Adrenal gland (tissue), 9 donors: ENCODE measurements at regions not wholly inside any gene's neighbourhood (a gene's known extent, or its start where the extent isn't known, plus 50 kb on each side); places are given as distances from the start of the nearest gene placed in this dataset.
"Not testable (repeated sequence)": the region's sequence is repeated elsewhere in the genome, so short reads cannot be mapped to it uniquely, and the experiment has no call there.

ENCODE experiments used
- DNase-seq, 7 donors: peaks; one replicate each; pipeline ENCODE4 v3.0.0-alpha.2; 2019 to 2020
- H3K27ac ChIP-seq, 5 donors: fragments of 200-600 bp; sonication (generic) in 4 of 5; 1 replicate in 3 of 5; 2 replicates in 2 of 5; pipeline versions ENCODE4 v1.5.1 to v1.8.0; 2016 to 2020; ENCODE audit warnings: mild to moderate bottlenecking in 1 of 5
- H3K27me3 ChIP-seq: fragments of 200-600 bp; 2 replicates; pipeline ENCODE4 v1.8.0; 2021
- H3K36me3 ChIP-seq, 2 donors: fragments of 200-600 bp; replicated peaks in 1 of 2; 1 replicate in 1 of 2; 2 replicates in 1 of 2; pipeline versions ENCODE4 v1.5.1 to v1.8.0; 2018 to 2022
- H3K4me1 ChIP-seq, 2 donors: fragments of 200-600 bp; replicated peaks in 1 of 2; 1 replicate in 1 of 2; 2 replicates in 1 of 2; pipeline versions ENCODE4 v1.5.1 to v1.8.0; 2018 to 2021
- H3K4me3 ChIP-seq, 4 donors: fragments of 200-600 bp; sonication (generic) in 3 of 4; one replicate each; pipeline ENCODE4 v1.5.1; 2016 to 2018
- H3K9me3 ChIP-seq, 3 donors: fragments of 200-600 bp; sonication (generic) in 1 of 3; replicated peaks in 1 of 3; 1 replicate in 2 of 3; 2 replicates in 1 of 3; pipeline versions ENCODE4 v1.5.1 to v1.8.0; 2016 to 2021
- POLR2A ChIP-seq, 2 donors: fragments of 450-650 bp; IDR thresholded peaks; one replicate each; pipeline ENCODE4 v1.6.1; 2017; ENCODE audit warnings: antibody characterized with exemption in 2 of 2, mild to moderate bottlenecking in 2 of 2, moderate library complexity in 1 of 2
- WGBS, 4 donors: extraction: QIAGEN DNeasy Blood & Tissue Kit in 2 of 4; methylation state at CpG; one replicate each; pipeline versions ENCODE4 v1.1.5 to v1.1.7; 2013 to 2017; 5-methylcytosine and 5-hydroxymethylcytosine counted together
- intact Hi-C, 2 donors: fragments of 100-400 bp; cut with DNase I; formaldehyde crosslinking; loops; one replicate each; pipeline versions ENCODE4 v1.14.1 to v1.15.0; 2022 to 2023
- TF ChIP-seq, protein P1 (sequence below), 6 experiments: fragments of 450-650 bp in 4 of 6; fragments of 200-600 bp in 2 of 6; sonication (generic) in 1 of 6; IDR thresholded peaks; 1 replicate in 5 of 6; 2 replicates in 1 of 6; pipeline versions ENCODE4 v1.5.1 to v1.8.0; 2016 to 2021; ENCODE audit warnings: antibody characterized with exemption in 6 of 6, mild to moderate bottlenecking in 2 of 6, moderate library complexity in 1 of 6
- donor health status: healthy with polysubstance abuse.
- donor health status: Bipolar disorder and iron deficiency.
- donor health status: DM: yes; HTN: yes; CAD: no.
- donor health status: DM: no; HTN: no; CAD: no.
- donor health status: DM: no; HTN: no; CAD: no.

DNA sequence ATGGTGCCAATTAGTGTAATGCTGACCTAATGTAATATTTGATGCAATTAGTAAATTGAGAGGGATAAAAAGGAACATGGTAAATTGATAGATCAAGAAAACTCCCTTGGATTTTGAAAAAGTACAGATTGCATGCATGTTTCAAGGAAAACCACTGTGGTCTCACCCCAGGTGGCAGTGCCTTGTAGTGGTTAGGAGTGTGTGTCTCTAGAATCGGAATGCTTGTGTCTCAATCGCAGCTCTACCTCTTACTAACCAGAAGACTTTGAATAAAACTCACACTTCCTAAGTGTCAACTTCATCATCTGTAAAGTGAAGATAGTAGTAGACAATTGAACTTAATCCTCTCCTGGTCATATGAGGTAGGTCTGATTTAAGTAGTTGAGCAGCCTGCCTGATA lies 128.9 kb upstream of the GOT2 start:
- WGBS, 4 donors, result 55 to 73% (median 62%) methylated on average over 2 of the region's 2 CpGs
- no peak for TF ChIP-seq POLR2A (IDR thresholded peaks at IDR 0.05)
- TF ChIP-seq, protein P1, sequence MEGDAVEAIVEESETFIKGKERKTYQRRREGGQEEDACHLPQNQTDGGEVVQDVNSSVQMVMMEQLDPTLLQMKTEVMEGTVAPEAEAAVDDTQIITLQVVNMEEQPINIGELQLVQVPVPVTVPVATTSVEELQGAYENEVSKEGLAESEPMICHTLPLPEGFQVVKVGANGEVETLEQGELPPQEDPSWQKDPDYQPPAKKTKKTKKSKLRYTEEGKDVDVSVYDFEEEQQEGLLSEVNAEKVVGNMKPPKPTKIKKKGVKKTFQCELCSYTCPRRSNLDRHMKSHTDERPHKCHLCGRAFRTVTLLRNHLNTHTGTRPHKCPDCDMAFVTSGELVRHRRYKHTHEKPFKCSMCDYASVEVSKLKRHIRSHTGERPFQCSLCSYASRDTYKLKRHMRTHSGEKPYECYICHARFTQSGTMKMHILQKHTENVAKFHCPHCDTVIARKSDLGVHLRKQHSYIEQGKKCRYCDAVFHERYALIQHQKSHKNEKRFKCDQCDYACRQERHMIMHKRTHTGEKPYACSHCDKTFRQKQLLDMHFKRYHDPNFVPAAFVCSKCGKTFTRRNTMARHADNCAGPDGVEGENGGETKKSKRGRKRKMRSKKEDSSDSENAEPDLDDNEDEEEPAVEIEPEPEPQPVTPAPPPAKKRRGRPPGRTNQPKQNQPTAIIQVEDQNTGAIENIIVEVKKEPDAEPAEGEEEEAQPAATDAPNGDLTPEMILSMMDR (IDR thresholded peaks at IDR 0.05), result no peak

DNA sequence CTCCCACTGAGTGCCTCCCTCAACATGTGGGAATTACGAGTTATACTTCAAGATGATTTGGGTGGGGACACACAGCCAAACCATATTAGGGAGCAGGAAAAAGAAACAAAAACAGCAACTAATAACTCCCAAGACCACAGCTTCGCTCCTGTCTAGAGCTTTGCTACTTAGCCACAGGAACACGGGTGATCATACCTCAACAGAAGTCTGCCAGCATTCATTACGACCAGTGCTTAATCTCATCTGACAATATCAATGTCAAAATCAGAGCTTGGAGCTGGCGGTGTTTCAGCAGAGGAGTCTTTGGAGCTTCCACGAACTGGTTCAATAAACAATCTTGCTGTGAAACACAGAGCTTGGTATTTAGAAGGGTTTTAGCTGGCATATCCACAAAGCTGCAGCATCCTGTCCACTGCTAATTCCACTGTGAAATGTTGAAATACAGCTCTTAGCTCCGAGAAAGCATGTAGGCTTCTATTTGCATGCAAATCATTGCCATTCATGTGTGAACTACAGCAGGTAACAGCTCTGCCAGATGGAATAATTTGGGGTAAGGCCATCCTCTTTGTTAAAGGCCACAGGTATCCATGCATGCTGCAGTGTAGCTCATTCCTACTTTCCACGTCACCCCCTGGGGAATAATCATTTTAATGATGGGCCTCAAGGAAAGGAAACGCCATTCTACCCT lies 128.4 kb upstream of the GOT2 start:
- no peak for TF ChIP-seq POLR2A (IDR thresholded peaks at IDR 0.05)
- TF ChIP-seq, protein P1 (IDR thresholded peaks at IDR 0.05), result no peak
- Histone ChIP-seq H3K4me3 (no peak overlapping the region), H3K27ac (no peak overlapping the region), H3K9me3 (no peaks in the 10 kb centered on the region), H3K27me3 (no peaks in the 10 kb centered on the region), H3K36me3 (no peaks in the 10 kb centered on the region), H3K4me1 (no peaks in the 10 kb centered on the region)
- 45 to 52% (median 49%) methylated on average over 9 of the region's 9 CpGs for WGBS, 4 donors
- intact Hi-C loops, result no loop called here
- no peak for DNase-seq

More for the DNA sequence above, 128.9 kb upstream of the GOT2 start:
- H3K9me3 ChIP-seq, result no peaks in the 10 kb centered on the region
- no peaks in the 10 kb centered on the region for H3K4me1 ChIP-seq
- no peak overlapping the region for H3K27ac ChIP-seq
- no peak overlapping the region for H3K4me3 ChIP-seq
- no peak for DNase-seq
- no peaks in the 10 kb centered on the region for H3K36me3 ChIP-seq
- intact Hi-C loops, result no loop called here
- no peaks in the 10 kb centered on the region for H3K27me3 ChIP-seq

DNA sequence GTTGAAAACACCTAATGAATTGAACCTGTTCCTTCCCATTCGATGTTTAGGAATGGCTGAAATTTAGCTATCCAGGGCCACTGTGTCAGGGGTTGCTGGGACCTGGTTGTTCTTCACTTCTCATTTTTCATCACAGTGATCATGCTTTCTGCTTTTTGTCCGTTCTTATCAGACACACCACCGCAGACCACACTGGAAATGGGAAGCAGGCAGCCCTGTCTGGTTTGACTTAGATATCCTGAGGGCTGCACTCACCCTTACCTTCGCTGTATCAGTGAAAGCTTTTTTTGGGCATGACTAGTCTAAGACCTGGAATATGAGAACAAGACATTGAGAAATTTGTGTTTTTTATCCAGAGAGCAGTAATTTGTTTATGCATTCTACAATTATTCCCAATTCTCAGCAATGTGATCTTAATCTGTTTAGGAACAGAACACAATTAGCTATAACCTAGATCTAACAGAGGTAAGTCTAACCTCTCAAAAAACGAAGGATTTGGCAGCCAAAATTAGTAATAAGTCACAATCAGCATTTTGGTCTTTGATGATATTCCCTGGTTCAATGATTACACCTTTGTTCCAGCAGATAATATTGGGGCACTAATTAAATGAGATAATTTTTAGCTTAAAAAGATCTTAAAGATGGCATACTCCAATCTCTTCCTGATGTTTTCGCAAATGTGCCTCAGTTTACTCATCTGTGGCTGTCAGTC lies 126.0 kb upstream of the GOT2 start:
- Histone ChIP-seq H3K9me3 (no peaks in the 10 kb centered on the region), H3K36me3 (no peaks in the 10 kb centered on the region), H3K27me3 (no peaks in the 10 kb centered on the region), H3K27ac (no peak overlapping the region), H3K4me1 (no peaks in the 10 kb centered on the region), H3K4me3 (no peak overlapping the region)
- 44 to 50% (median 48%) methylated on average over 6 of the region's 6 CpGs for WGBS, 4 donors
- TF ChIP-seq, protein P1 (IDR thresholded peaks at IDR 0.05), result no peak
- TF ChIP-seq POLR2A (IDR thresholded peaks at IDR 0.05), result no peak
- DNase-seq, result no peak
- intact Hi-C loops, result no loop called here

- H3K4me1 ChIP-seq, H3K9me3 ChIP-seq, DNase-seq, H3K27me3 ChIP-seq, H3K36me3 ChIP-seq, intact Hi-C loops, H3K4me3 ChIP-seq, H3K27ac ChIP-seq: not testable (repeated sequence)
Observed at GRCh38 chr16:58858577-58858976, 124.5 kb upstream of the GOT2 start.
